ENCODE measurements at regions not wholly inside any gene's neighbourhood (a gene's known extent, or its start where the extent isn't known, plus 50 kb on each side); places are given as distances from the start of the nearest gene placed in this dataset.

GRCh38 chr14:32259368-32260013 lies 56.4 kb upstream of the RNU6-8 start:
- no peaks in the 10 kb centered on the region for H3K27me3 ChIP-seq
- peaks cover 0 to 17% (median 8%) of the 10 kb centered on the region in 4 donors for H3K9me3 ChIP-seq
- H3K4me3 ChIP-seq: no peak overlapping the region
- peaks cover 16 to 39% (median 29%) of the 10 kb centered on the region in 4 donors for H3K4me1 ChIP-seq
- no peak for DNase-seq (ENCODE audit: extremely low spot score)
- intact Hi-C loops (cut with DNase I): loop anchor here (5.0 kb wide), 1 partner anchor 208 kb away; no protein-coding TSS in a partner anchor
- TF ChIP-seq CTCF (IDR thresholded peaks at IDR 0.05) (no peak), EP300 (IDR thresholded peaks at IDR 0.05) (no peak), POLR2A (IDR thresholded peaks at IDR 0.05; ENCODE audit: low read depth) (no peak), POLR2AphosphoS5 (IDR thresholded peaks at IDR 0.05) (no peak)
- H3K27ac ChIP-seq (replicated peaks in 1 of 4): no peak overlapping the region
- H3K36me3 ChIP-seq: peaks cover 0 to 4% (median 0%) of the 10 kb centered on the region in 4 donors

- intact Hi-C loops (cut with DNase I): no loop called here
- DNase-seq (ENCODE audit: extremely low spot score): no peak
- WGBS: 45% methylated on average over 1 of the region's 1 CpG
- Histone ChIP-seq H3K27me3 (no peaks in the 10 kb centered on the region), H3K4me1 (peaks cover 0 to 5% (median 2%) of the 10 kb centered on the region in 4 donors), H3K36me3 (peaks cover 0 to 4% (median 0%) of the 10 kb centered on the region in 4 donors), H3K9me3 (peaks cover 0 to 18% (median 8%) of the 10 kb centered on the region in 4 donors), H3K4me3 (no peak overlapping the region), H3K27ac (replicated peaks in 1 of 4) (no peak overlapping the region)
- TF ChIP-seq POLR2AphosphoS5 (IDR thresholded peaks at IDR 0.05): no peak
- TF ChIP-seq CTCF (IDR thresholded peaks at IDR 0.05): no peak
- no peak for TF ChIP-seq POLR2A (IDR thresholded peaks at IDR 0.05; ENCODE audit: low read depth)
- no peak for TF ChIP-seq EP300 (IDR thresholded peaks at IDR 0.05)
Observed at GRCh38 chr14:32263939-32264567, 61.0 kb upstream of the RNU6-8 start.

GRCh38 chr14:32265584-32265983 lies 62.5 kb upstream of the RNU6-8 start:
- no peak for DNase-seq (ENCODE audit: extremely low spot score)
- H3K9me3 ChIP-seq: peaks cover 0 to 18% (median 8%) of the 10 kb centered on the region in 4 donors
- 91% methylated on average over 2 of the region's 2 CpGs for WGBS
- no peaks in the 10 kb centered on the region for H3K4me1 ChIP-seq
- no peak overlapping the region for H3K4me3 ChIP-seq
- peaks cover 0 to 4% (median 0%) of the 10 kb centered on the region in 4 donors for H3K36me3 ChIP-seq
- H3K27me3 ChIP-seq: no peaks in the 10 kb centered on the region
- TF ChIP-seq CTCF (IDR thresholded peaks at IDR 0.05) (no peak), POLR2A (IDR thresholded peaks at IDR 0.05; ENCODE audit: low read depth) (no peak), POLR2AphosphoS5 (IDR thresholded peaks at IDR 0.05) (no peak), EP300 (IDR thresholded peaks at IDR 0.05) (no peak)
- no peak overlapping the region for H3K27ac ChIP-seq (replicated peaks in 1 of 4)
- intact Hi-C loops (cut with DNase I): no loop called here

GRCh38 chr14:32277998-32278397 lies 51.1 kb upstream of the AKAP6 start:
- no peak overlapping the region for H3K4me3 ChIP-seq
- H3K36me3 ChIP-seq: no peaks in the 10 kb centered on the region
- no peaks in the 10 kb centered on the region for H3K27me3 ChIP-seq
- H3K27ac ChIP-seq (replicated peaks in 1 of 4): no peak overlapping the region
- peaks cover 0 to 3% (median 0%) of the 10 kb centered on the region in 4 donors for H3K9me3 ChIP-seq
- TF ChIP-seq EP300 (IDR thresholded peaks at IDR 0.05): no peak
- no peak for TF ChIP-seq POLR2A (IDR thresholded peaks at IDR 0.05; ENCODE audit: low read depth)
- no peak for TF ChIP-seq CTCF (IDR thresholded peaks at IDR 0.05)
- TF ChIP-seq POLR2AphosphoS5 (IDR thresholded peaks at IDR 0.05): no peak
- WGBS: 93% methylated on average over 3 of the region's 3 CpGs
- H3K4me1 ChIP-seq: no peaks in the 10 kb centered on the region
- DNase-seq (ENCODE audit: extremely low spot score): no peak
- intact Hi-C loops (cut with DNase I): no loop called here
